HG03457 (cell line): ENCODE measurements at regions not wholly inside any gene's neighbourhood (a gene's known extent, or its start where the extent isn't known, plus 50 kb on each side); places are given as distances from the start of the nearest gene placed in this dataset.
A peak's percentile ranks its signal among the peaks of the same experiment; 100 is the strongest.

Experiments used
- ATAC-seq: cut with Tn5 transposase; IDR thresholded peaks from one replicate; pipeline ENCODE4 v1.9.1; 2021; ENCODE audit warnings: moderate number of reproducible peaks; ENCODE audit not compliant: unreplicated experiment

- ATAC-seq: peak; percentile 50
Observed at GRCh38 chr13:40206241-40207000, 460.0 kb downstream of the FOXO1 start.

- ATAC-seq: peak; percentile 50
Observed at GRCh38 chr13:40207001-40207478, 459.4 kb downstream of the FOXO1 start.

GRCh38 chr13:40208517-40208916, 457.9 kb downstream of the FOXO1 start:
- no peak for ATAC-seq

GRCh38 chr13:40210865-40211585, 455.4 kb downstream of the FOXO1 start:
- no peak for ATAC-seq

- ATAC-seq: no peak
Observed at GRCh38 chr13:40211586-40211968, 454.9 kb downstream of the FOXO1 start.

GRCh38 chr13:40213779-40214178, 452.7 kb downstream of the FOXO1 start:
- ATAC-seq: no peak

- ATAC-seq: no peak
Observed at GRCh38 chr13:40215311-40215710, 451.1 kb downstream of the FOXO1 start.

GRCh38 chr13:40215747-40216146, 450.7 kb downstream of the FOXO1 start:
- no peak for ATAC-seq

GRCh38 chr13:40217675-40218074, 448.8 kb downstream of the FOXO1 start:
- ATAC-seq: no peak

- no peak for ATAC-seq
Observed at GRCh38 chr13:40220299-40220935, 446.0 kb downstream of the FOXO1 start.

- ATAC-seq: no peak
Observed at GRCh38 chr13:40221131-40221459, 445.3 kb downstream of the FOXO1 start.

- ATAC-seq: no peak
Observed at GRCh38 chr13:40221460-40222201, 444.8 kb downstream of the FOXO1 start.

- ATAC-seq: no peak
Observed at GRCh38 chr13:40223585-40223984, 442.9 kb downstream of the FOXO1 start.

- ATAC-seq: no peak
Observed at GRCh38 chr13:40228496-40228895, 437.9 kb downstream of the FOXO1 start.

GRCh38 chr13:40228990-40229389, 437.5 kb downstream of the FOXO1 start:
- no peak for ATAC-seq

- no peak for ATAC-seq
Observed at GRCh38 chr13:40230833-40231266, 435.6 kb downstream of the FOXO1 start.

- ATAC-seq: no peak
Observed at GRCh38 chr13:40231311-40231710, 435.1 kb downstream of the FOXO1 start.

- ATAC-seq: no peak
Observed at GRCh38 chr13:40231751-40232150, 434.7 kb downstream of the FOXO1 start.

- ATAC-seq: no peak
Observed at GRCh38 chr13:40232311-40233040, 434.0 kb downstream of the FOXO1 start.

- ATAC-seq: no peak
Observed at GRCh38 chr13:40233731-40234195, 432.7 kb downstream of the FOXO1 start.
